HCT116 (cell line): ENCODE measurements at regions not wholly inside any gene's neighbourhood (a gene's known extent, or its start where the extent isn't known, plus 50 kb on each side); places are given as distances from the start of the nearest gene placed in this dataset.

Experiments used
- ATAC-seq: fragments of 200-7000 bp; cut with Tn5 transposase; 2 replicates; pipeline ENCODE4 v1.9.1; 2020; ENCODE audit warnings: mild to moderate bottlenecking, moderate library complexity
- BruUV-seq: library from RNA; stranded (reverse); fragments of 400-500 nt; replicated peaks from 2 replicates; lab custom pipeline; 2021; lab: Mats Ljungman, UMichigan
- CTCF ChIA-PET: fragments of 300-600 bp; sonication (Branson Sonifier 250); formaldehyde crosslinking; loops from one replicate; lab custom pipeline; 2021; ENCODE audit warnings: antibody characterized with exemption; lab: Charles Lee
- POLR2A ChIA-PET: fragments of 300-600, 350-600 bp; sonication (Branson Sonifier 250); formaldehyde crosslinking; loops from one replicate; lab custom pipeline; 2021; ENCODE audit warnings: antibody characterized with exemption; lab: Charles Lee
- RAD21 ChIA-PET, 2 experiments: fragments of 300-600 bp; sonication (Branson Sonifier 250); formaldehyde crosslinking; loops; one replicate each; lab custom pipeline; 2023; ENCODE audit warnings: low total read pairs in 2 of 2; ENCODE audit not compliant: uncharacterized antibody in 2 of 2, unreplicated experiment in 2 of 2, low non-redundant PET in 1 of 2; lab: Charles Lee
- DNase-seq: peaks from one replicate; pipeline ENCODE4 v3.0.0-alpha.2; 2010; ENCODE audit warnings: low read depth, low spot score
- H2AFZ ChIP-seq: fragments of 200-600 bp; shearing (Covaris generic), sonication (generic); 2 replicates; pipeline ENCODE4 v1.6.1; 2017; ENCODE audit warnings: low read depth, mixed run types, mixed read lengths, antibody characterized with exemption, low read length; ENCODE audit not compliant: poor library complexity, severe bottlenecking
- H3K27ac ChIP-seq: 2 replicates; pipeline ENCODE4 v1.5.1; 2012; ENCODE audit warnings: low read depth, low read length
- H3K27me3 ChIP-seq: fragments of 200-600 bp; sonication (generic); 2 replicates; pipeline ENCODE4 v1.6.1; 2016; ENCODE audit warnings: mixed run types, low read length, mixed read lengths; ENCODE audit not compliant: insufficient read depth
- H3K36me3 ChIP-seq, 2 experiments: fragments of 200-500 bp in 1 of 2; fragments of 200-600 bp in 1 of 2; sonication (Bioruptor generic) in 1 of 2; sonication (generic) in 1 of 2; 2 replicates each; pipeline versions ENCODE4 v1.5.1 to v1.6.1; 2014 to 2016; ENCODE audit warnings: low read length in 2 of 2, inconsistent platforms in 1 of 2, mixed read lengths in 1 of 2, mixed run types in 1 of 2; ENCODE audit not compliant: insufficient read depth in 2 of 2, control insufficient read depth in 1 of 2
- H3K4me1 ChIP-seq, 2 experiments: fragments of 200-600 bp in 1 of 2; sonication (generic) in 1 of 2; 2 replicates each; pipeline versions ENCODE4 v1.5.1 to v1.6.1; 2012 to 2017; ENCODE audit warnings: low read length in 2 of 2, inconsistent platforms in 1 of 2, mild to moderate bottlenecking in 1 of 2, mixed read lengths in 1 of 2, mixed run types in 1 of 2, moderate library complexity in 1 of 2; ENCODE audit not compliant: insufficient read depth in 2 of 2, control insufficient read depth in 1 of 2
- H3K4me2 ChIP-seq: fragments of 200-600 bp; sonication (generic); 2 replicates; pipeline ENCODE4 v1.6.1; 2017; ENCODE audit warnings: mixed run types, low read length, mixed read lengths
- H3K4me3 ChIP-seq, 2 experiments: fragments of 200-600 bp in 1 of 2; sonication (generic) in 1 of 2; replicated peaks in 1 of 2; 2 replicates each; pipeline ENCODE4 v1.5.1; 2011 to 2016; ENCODE audit warnings: low read length in 2 of 2, control low read depth in 1 of 2, low read depth in 1 of 2, mild to moderate bottlenecking in 1 of 2, mixed read lengths in 1 of 2, mixed run types in 1 of 2
- H3K79me2 ChIP-seq: fragments of 200-600 bp; sonication (generic); 2 replicates; pipeline ENCODE4 v1.6.1; 2017; ENCODE audit warnings: mild to moderate bottlenecking, mixed run types, low read length, moderate library complexity, mixed read lengths; ENCODE audit not compliant: insufficient read depth
- H3K9ac ChIP-seq: fragments of 200-600 bp; sonication (generic); 2 replicates; pipeline ENCODE4 v1.6.1; 2016; ENCODE audit warnings: low read length, mixed read lengths
- H3K9me2 ChIP-seq: fragments of 200-600 bp; sonication (generic), shearing (Covaris generic); 2 replicates; pipeline ENCODE4 v1.6.1; 2017; ENCODE audit warnings: mixed run types, mild to moderate bottlenecking, moderate library complexity; ENCODE audit not compliant: insufficient read depth
- H3K9me3 ChIP-seq, 2 experiments: fragments of 200-500 bp in 1 of 2; fragments of 200-600 bp in 1 of 2; sonication (Bioruptor generic) in 1 of 2; sonication (generic) in 1 of 2; 2 replicates each; pipeline ENCODE4 v1.6.1; 2014 to 2017; ENCODE audit warnings: low read length in 2 of 2, mixed read lengths in 2 of 2, inconsistent platforms in 1 of 2, low read depth in 1 of 2, mild to moderate bottlenecking in 1 of 2, mixed run types in 1 of 2, moderate library complexity in 1 of 2; ENCODE audit not compliant: control insufficient read depth in 1 of 2, insufficient read depth in 1 of 2
- H4K20me1 ChIP-seq: fragments of 200-600 bp; sonication (generic), shearing (Covaris generic); 2 replicates; pipeline ENCODE4 v1.6.1; 2017; ENCODE audit warnings: mixed run types, mild to moderate bottlenecking, moderate library complexity; ENCODE audit not compliant: insufficient read depth
- CBX3 ChIP-seq: IDR thresholded peaks from 2 replicates; pipeline ENCODE4 v1.6.1; 2012; ENCODE audit warnings: low read depth
- JUND ChIP-seq: IDR thresholded peaks from 2 replicates; pipeline ENCODE4 v1.6.1; 2012
- POLR2A ChIP-seq: IDR thresholded peaks from 2 replicates; pipeline ENCODE4 v1.7.0; 2011; ENCODE audit warnings: borderline replicate concordance; ENCODE audit not compliant: insufficient read depth, insufficient read length; ENCODE audit errors: extremely low read depth
- SIN3A ChIP-seq: IDR thresholded peaks from 2 replicates; pipeline ENCODE4 v1.6.1; 2012; ENCODE audit warnings: low read depth
- SRF ChIP-seq: IDR thresholded peaks from 2 replicates; pipeline ENCODE4 v1.6.1; 2012; ENCODE audit warnings: low read depth
- TCF7L2 ChIP-seq: IDR thresholded peaks from 2 replicates; pipeline ENCODE4 v1.7.0; 2011; ENCODE audit warnings: borderline replicate concordance, inconsistent platforms; ENCODE audit not compliant: insufficient read depth, insufficient read length; ENCODE audit errors: extremely low read depth
- YY1 ChIP-seq: IDR thresholded peaks from 2 replicates; pipeline ENCODE4 v1.6.1; 2011; ENCODE audit warnings: low read length, low read depth, moderate library complexity, mild to moderate bottlenecking; ENCODE audit not compliant: insufficient replicate concordance; ENCODE audit errors: extremely low read depth
- ZNF274 ChIP-seq: fragments of 200-500 bp; sonication (Bioruptor generic); IDR thresholded peaks from 2 replicates; pipeline ENCODE4 v1.6.1; 2014; ENCODE audit warnings: mild to moderate bottlenecking, low read depth, low read length, inconsistent platforms
- intact Hi-C: fragments of 100-400 bp; cut with micrococcal nuclease; formaldehyde crosslinking; loops from 2 replicates; pipeline ENCODE4 v1.10.0; 2022
- TF ChIP-seq, protein P1 (sequence below): IDR thresholded peaks from 2 replicates; pipeline ENCODE4 v1.6.1; 2012
- TF ChIP-seq, protein P2 (sequence below), 3 experiments: fragments of 200-600 bp in 1 of 3; sonication (generic) in 1 of 3; IDR thresholded peaks in 2 of 3; conservative IDR thresholded peaks in 1 of 3; 2 replicates each; pipeline ENCODE4 v1.5.1; 2012 to 2017; ENCODE audit warnings: low read depth in 2 of 3, low read length in 2 of 3, antibody characterized with exemption in 1 of 3, borderline replicate concordance in 1 of 3, control low read depth in 1 of 3, mild to moderate bottlenecking in 1 of 3, mixed read lengths in 1 of 3, mixed run types in 1 of 3, moderate library complexity in 1 of 3; ENCODE audit not compliant: insufficient read depth in 1 of 3
- TF ChIP-seq, protein P3 (sequence below): IDR thresholded peaks from 2 replicates; pipeline ENCODE4 v1.6.1; 2011; ENCODE audit warnings: mild to moderate bottlenecking, low read length, moderate library complexity; ENCODE audit not compliant: insufficient replicate concordance; ENCODE audit errors: extremely low read depth

DNA sequence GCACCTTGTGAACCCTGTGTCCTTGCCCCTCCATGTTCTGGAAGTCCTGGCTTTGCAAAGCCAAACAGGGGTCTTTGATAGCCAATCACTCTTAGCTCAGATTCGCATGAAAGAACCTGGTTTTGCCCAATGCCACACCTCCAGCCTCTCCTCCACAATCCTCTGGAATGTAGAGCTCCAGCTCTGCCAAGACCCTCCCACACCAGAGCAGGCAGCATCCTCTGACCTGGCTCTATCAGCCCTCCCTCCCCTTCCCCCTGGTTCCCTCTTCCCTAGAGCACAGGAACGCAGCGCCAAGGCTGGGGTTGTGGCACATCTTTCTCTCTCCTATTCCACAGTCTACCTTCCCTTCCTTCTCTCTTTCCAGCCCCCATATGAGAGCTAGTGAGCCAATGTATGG is 133.3 kb downstream of the RPLP1 start:
- no peak for ATAC-seq
- Histone ChIP-seq H3K9me2 (no peaks in the 10 kb centered on the region), H3K4me3 (no peak overlapping the region), H2AFZ (no peak overlapping the region), H3K4me1 (no peaks in the 10 kb centered on the region), H3K27me3 (peaks cover 10% of the 10 kb centered on the region; the same call in 1 of the 2 replicates), H4K20me1 (no peaks in the 10 kb centered on the region), H3K79me2 (no peaks in the 10 kb centered on the region), H3K4me2 (no peak overlapping the region), H3K27ac (no peak overlapping the region), H3K9ac (no peak overlapping the region), H3K36me3 (no peaks in the 10 kb centered on the region), H3K9me3 (no peaks in the 10 kb centered on the region)
- BruUV-seq, result no TSS peak
- ChIA-PET RAD21 (no interaction called here), POLR2A (no interaction called here), CTCF (no interaction called here)
- TF ChIP-seq TCF7L2 (no peak), SRF (no peak), SIN3A (no peak), CBX3 (no peak), ZNF274 (no peak), JUND (no peak), YY1 (no peak), POLR2A (no peak)
- TF ChIP-seq, protein P1, sequence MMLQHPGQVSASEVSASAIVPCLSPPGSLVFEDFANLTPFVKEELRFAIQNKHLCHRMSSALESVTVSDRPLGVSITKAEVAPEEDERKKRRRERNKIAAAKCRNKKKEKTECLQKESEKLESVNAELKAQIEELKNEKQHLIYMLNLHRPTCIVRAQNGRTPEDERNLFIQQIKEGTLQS, result no peak
- TF ChIP-seq, protein P2, sequence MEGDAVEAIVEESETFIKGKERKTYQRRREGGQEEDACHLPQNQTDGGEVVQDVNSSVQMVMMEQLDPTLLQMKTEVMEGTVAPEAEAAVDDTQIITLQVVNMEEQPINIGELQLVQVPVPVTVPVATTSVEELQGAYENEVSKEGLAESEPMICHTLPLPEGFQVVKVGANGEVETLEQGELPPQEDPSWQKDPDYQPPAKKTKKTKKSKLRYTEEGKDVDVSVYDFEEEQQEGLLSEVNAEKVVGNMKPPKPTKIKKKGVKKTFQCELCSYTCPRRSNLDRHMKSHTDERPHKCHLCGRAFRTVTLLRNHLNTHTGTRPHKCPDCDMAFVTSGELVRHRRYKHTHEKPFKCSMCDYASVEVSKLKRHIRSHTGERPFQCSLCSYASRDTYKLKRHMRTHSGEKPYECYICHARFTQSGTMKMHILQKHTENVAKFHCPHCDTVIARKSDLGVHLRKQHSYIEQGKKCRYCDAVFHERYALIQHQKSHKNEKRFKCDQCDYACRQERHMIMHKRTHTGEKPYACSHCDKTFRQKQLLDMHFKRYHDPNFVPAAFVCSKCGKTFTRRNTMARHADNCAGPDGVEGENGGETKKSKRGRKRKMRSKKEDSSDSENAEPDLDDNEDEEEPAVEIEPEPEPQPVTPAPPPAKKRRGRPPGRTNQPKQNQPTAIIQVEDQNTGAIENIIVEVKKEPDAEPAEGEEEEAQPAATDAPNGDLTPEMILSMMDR (IDR thresholded peaks at IDR 0.05 in 2 of 3, conservative IDR thresholded peaks at IDR 0.05 in 1 of 3; ENCODE audit: borderline replicate concordance in 1 of 3, insufficient read depth in 1 of 3, low read depth in 2 of 3, low read length in 2 of 3), result no peak
- TF ChIP-seq, protein P3, sequence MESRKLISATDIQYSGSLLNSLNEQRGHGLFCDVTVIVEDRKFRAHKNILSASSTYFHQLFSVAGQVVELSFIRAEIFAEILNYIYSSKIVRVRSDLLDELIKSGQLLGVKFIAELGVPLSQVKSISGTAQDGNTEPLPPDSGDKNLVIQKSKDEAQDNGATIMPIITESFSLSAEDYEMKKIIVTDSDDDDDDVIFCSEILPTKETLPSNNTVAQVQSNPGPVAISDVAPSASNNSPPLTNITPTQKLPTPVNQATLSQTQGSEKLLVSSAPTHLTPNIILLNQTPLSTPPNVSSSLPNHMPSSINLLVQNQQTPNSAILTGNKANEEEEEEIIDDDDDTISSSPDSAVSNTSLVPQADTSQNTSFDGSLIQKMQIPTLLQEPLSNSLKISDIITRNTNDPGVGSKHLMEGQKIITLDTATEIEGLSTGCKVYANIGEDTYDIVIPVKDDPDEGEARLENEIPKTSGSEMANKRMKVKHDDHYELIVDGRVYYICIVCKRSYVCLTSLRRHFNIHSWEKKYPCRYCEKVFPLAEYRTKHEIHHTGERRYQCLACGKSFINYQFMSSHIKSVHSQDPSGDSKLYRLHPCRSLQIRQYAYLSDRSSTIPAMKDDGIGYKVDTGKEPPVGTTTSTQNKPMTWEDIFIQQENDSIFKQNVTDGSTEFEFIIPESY, result no peak
- no peak for DNase-seq
- intact Hi-C loops, result no loop called here
